GM12878 (cell line): ENCODE measurements at regions not wholly inside any gene's neighbourhood (a gene's known extent, or its start where the extent isn't known, plus 50 kb on each side); places are given as distances from the start of the nearest gene placed in this dataset.

Experiments used
- ATAC-seq: fragments of 200-7000 bp; cut with Tn5 transposase; 3 replicates; pipeline ENCODE4 v1.9.1; 2020; ENCODE audit warnings: mild to moderate bottlenecking, moderate library complexity
- BruUV-seq: library from RNA; stranded (reverse); fragments of 400-500 nt; replicated peaks from 2 replicates; lab custom pipeline; 2021; lab: Mats Ljungman, UMichigan
- CTCF ChIA-PET: fragments of 300-600 bp; sonication (Branson Sonifier 250); formaldehyde crosslinking; extraction: SDS; loops from one replicate; lab custom pipeline; 2021; ENCODE audit warnings: inconsistent platforms; lab: Yijun Ruan, JAX
- POLR2A ChIA-PET: fragments of 350-600 bp; formaldehyde crosslinking; extraction: SDS; loops from one replicate; lab custom pipeline; 2021; ENCODE audit warnings: inconsistent platforms; lab: Charles Lee
- RAD21 ChIA-PET: fragments of 300-600 bp; sonication (Branson Sonifier 250); formaldehyde crosslinking; loops from one replicate; lab custom pipeline; 2023; ENCODE audit warnings: antibody characterized with exemption; ENCODE audit not compliant: unreplicated experiment; lab: Charles Lee
- SMC1A ChIA-PET: fragments of 300-600 bp; sonication (Branson Sonifier 250); formaldehyde crosslinking; loops from one replicate; lab custom pipeline; 2023; ENCODE audit not compliant: unreplicated experiment, uncharacterized antibody; lab: Charles Lee
- DNase-seq: peaks from one replicate; pipeline ENCODE4 v3.0.0-alpha.2; 2011; ENCODE audit warnings: low read depth, low spot score
- FAIRE-seq: peaks from 3 replicates; lab custom pipeline; 2011; peaks lifted over from hg19 to GRCh38; lab: Jason Lieb, UNC
- H2AFZ ChIP-seq: 2 replicates; pipeline ENCODE4 v1.6.0; 2011; ENCODE audit warnings: low read depth, low read length, control low read depth; ENCODE audit not compliant: control insufficient read depth
- H3K27ac ChIP-seq: 2 replicates; pipeline ENCODE4 v1.5.1; 2011; ENCODE audit warnings: control low read depth; ENCODE audit not compliant: control insufficient read depth, insufficient read depth
- H3K27me3 ChIP-seq, 2 experiments: replicated peaks in 1 of 2; 2 replicates each; pipeline versions ENCODE4 v1.6.0 to v1.6.1; 2011; ENCODE audit warnings: low read length in 1 of 2; ENCODE audit not compliant: control insufficient read depth in 2 of 2, insufficient read depth in 2 of 2
- H3K36me3 ChIP-seq, 2 experiments: 2 replicates each; pipeline ENCODE4 v1.5.1; 2011; ENCODE audit warnings: low read length in 1 of 2; ENCODE audit not compliant: control insufficient read depth in 2 of 2, insufficient read depth in 2 of 2
- H3K4me1 ChIP-seq: 2 replicates; pipeline ENCODE4 v1.6.1; 2011; ENCODE audit warnings: mild to moderate bottlenecking, low read length, moderate library complexity, mixed read lengths; ENCODE audit not compliant: control insufficient read depth, insufficient read depth
- H3K4me2 ChIP-seq: 2 replicates; pipeline ENCODE4 v1.6.0; 2011; ENCODE audit warnings: control low read depth; ENCODE audit not compliant: control insufficient read depth, insufficient read depth
- H3K4me3 ChIP-seq: fragments of 200-600 bp; sonication (generic); 2 replicates; pipeline ENCODE4 v1.5.1; 2016
- H3K79me2 ChIP-seq: 2 replicates; pipeline ENCODE4 v1.6.0; 2011; ENCODE audit warnings: low read length; ENCODE audit not compliant: control insufficient read depth, insufficient read depth
- H3K9ac ChIP-seq: 2 replicates; pipeline ENCODE4 v1.8.0; 2011; ENCODE audit warnings: low read length, control low read depth, mixed read lengths; ENCODE audit not compliant: control insufficient read depth, insufficient read depth
- H3K9me3 ChIP-seq: replicated peaks from 3 replicates; pipeline ENCODE4 v1.5.1; 2011; ENCODE audit warnings: mild to moderate bottlenecking, low read length; ENCODE audit not compliant: control insufficient read depth, insufficient read depth
- H4K20me1 ChIP-seq: 2 replicates; pipeline ENCODE4 v1.6.0; 2011; ENCODE audit not compliant: control insufficient read depth, insufficient read depth
- CBX3 ChIP-seq: fragments of 200-600 bp; sonication (generic); IDR thresholded peaks from 2 replicates; pipeline ENCODE4 v1.6.1; 2016; ENCODE audit warnings: low read depth, borderline replicate concordance
- CBX5 ChIP-seq: sonication (generic); IDR thresholded peaks from 2 replicates; pipeline ENCODE4 v1.6.1; 2016; ENCODE audit warnings: low read depth, moderate library complexity, mild to moderate bottlenecking, inconsistent platforms
- HCFC1 ChIP-seq: fragments of 150-350 bp; IDR thresholded peaks from 2 replicates; pipeline ENCODE4 v1.6.1; 2014; ENCODE audit warnings: low read length
- IKZF1 ChIP-seq: fragments of 450-650 bp; conservative IDR thresholded peaks from 2 replicates; pipeline ENCODE4 v1.6.1; 2017; ENCODE audit warnings: antibody characterized with exemption, mild to moderate bottlenecking
- NRF1 ChIP-seq: conservative IDR thresholded peaks from 2 replicates; pipeline ENCODE4 v1.6.1; 2011; ENCODE audit warnings: mild to moderate bottlenecking, low read depth, low read length, improper control_type of control experiment
- SREBF1 ChIP-seq: IDR thresholded peaks from 2 replicates; pipeline ENCODE4 v1.6.1; 2012; ENCODE audit warnings: mild to moderate bottlenecking, low read length
- TCF12 ChIP-seq: IDR thresholded peaks from 2 replicates; pipeline ENCODE4 v1.6.1; 2011; ENCODE audit warnings: low read depth, mild to moderate bottlenecking, low read length
- TCF3 ChIP-seq: IDR thresholded peaks from 2 replicates; pipeline ENCODE4 v1.6.1; 2012; ENCODE audit warnings: low read depth, mild to moderate bottlenecking, low read length, borderline replicate concordance; ENCODE audit not compliant: insufficient read depth
- ZBTB11 ChIP-seq: fragments of 450-650 bp; formaldehyde crosslinking; IDR thresholded peaks from 2 replicates; pipeline ENCODE4 v1.5.0; 2022; ENCODE audit warnings: mild to moderate bottlenecking, missing genetic modification characterization
- ZBTB4 ChIP-seq: fragments of 450-650 bp; formaldehyde crosslinking; IDR thresholded peaks from 2 replicates; pipeline ENCODE4 v1.4.0; 2022; ENCODE audit warnings: mild to moderate bottlenecking, moderate library complexity
- WGBS: methylation state at CpG from one replicate; pipeline ENCODE4 v1.1.6; 2016; ENCODE audit warnings: low lambda C conversion rate; ENCODE audit not compliant: insufficient replicate concordance, insufficient coverage; ENCODE audit errors: missing lambda C conversion rate; 5-methylcytosine and 5-hydroxymethylcytosine counted together
- in situ Hi-C: fragments of 300-500 bp; cut with MboI; formaldehyde crosslinking; loops from 9 replicates; pipeline ENCODE4 v1.14.3; 2018; ENCODE audit warnings: mixed read lengths
- intact Hi-C: fragments of 100-400 bp; cut with micrococcal nuclease; formaldehyde crosslinking; loops from one replicate; pipeline ENCODE4 v1.14.2; 2022; ENCODE audit not compliant: unreplicated experiment

GRCh38 chr1:96553811-96554210 lies 167.8 kb upstream of the PTBP2 start:
- DNase-seq (no peak), ATAC-seq (no peak), FAIRE-seq (no peak)
- no peaks in the 10 kb centered on the region for H3K27me3 ChIP-seq
- ChIA-PET RAD21 (no interaction called here), CTCF (no interaction called here), SMC1A (no interaction called here), POLR2A (no interaction called here)
- H4K20me1 ChIP-seq: no peaks in the 10 kb centered on the region
- H3K27ac ChIP-seq: no peak overlapping the region
- no peak overlapping the region for H3K9ac ChIP-seq
- H3K4me2 ChIP-seq: no peak overlapping the region
- no peak overlapping the region for H2AFZ ChIP-seq
- TF ChIP-seq CBX5 (no peak), ZBTB4 (CRISPR knock-in tag) (no peak), TCF3 (no peak), IKZF1 (no peak), ZBTB11 (CRISPR knock-in tag) (no peak), HCFC1 (no peak), SREBF1 (no peak), NRF1 (no peak), CBX3 (no peak), TCF12 (no peak)
- H3K36me3 ChIP-seq: no peaks in the 10 kb centered on the region
- 39% methylated on average over 1 of the region's 1 CpG for WGBS
- no peaks in the 10 kb centered on the region for H3K9me3 ChIP-seq
- in situ Hi-C loops: no loop called here
- BruUV-seq: no TSS peak
- intact Hi-C loops: no loop called here
- H3K79me2 ChIP-seq: no peaks in the 10 kb centered on the region
- no peak overlapping the region for H3K4me3 ChIP-seq
- H3K4me1 ChIP-seq: no peaks in the 10 kb centered on the region
